Stimulated activated naive B cell treated with anti-CD40 and anti-IgM and Interleukin-4, amounts not matched to agents 10 μg/mL and 1 μg/mL and 100 μg/mL, for 72 hours (primary cell): ENCODE measurements at regions not wholly inside any gene's neighbourhood (a gene's known extent, or its start where the extent isn't known, plus 50 kb on each side); places are given as distances from the start of the nearest gene placed in this dataset.

Experiments used
- ATAC-seq, 2 donors: fragments of 150-1000 bp; cut with Tn5 transposase; replicated peaks; 2 replicates each; pipeline ENCODE4 v1.10.0; 2021; ENCODE audit warnings: moderate library complexity in 1 of 2
- DNase-seq: peaks from one replicate; pipeline ENCODE4 v3.0.0; 2021
- H3K27ac Mint-ChIP-seq: one replicate; pipeline ENCODE4 v1.8.0; 2022; ENCODE audit warnings: mild to moderate bottlenecking, mixed read lengths
- H3K27me3 Mint-ChIP-seq, 2 donors: one replicate each; pipeline ENCODE4 v1.8.0; 2022; ENCODE audit warnings: mixed read lengths in 2 of 2
- H3K36me3 Mint-ChIP-seq, 2 donors: one replicate each; pipeline ENCODE4 v1.8.0; 2022; ENCODE audit warnings: mixed read lengths in 2 of 2, mild to moderate bottlenecking in 1 of 2
- H3K4me1 Mint-ChIP-seq, 2 donors: one replicate each; pipeline ENCODE4 v1.8.0; 2022; ENCODE audit warnings: mixed read lengths in 2 of 2, mild to moderate bottlenecking in 1 of 2
- H3K4me3 Mint-ChIP-seq, 2 donors: one replicate each; pipeline ENCODE4 v1.8.0; 2022; ENCODE audit warnings: mild to moderate bottlenecking in 2 of 2, mixed read lengths in 2 of 2, moderate library complexity in 1 of 2
- H3K9me3 Mint-ChIP-seq, 2 donors: one replicate each; pipeline ENCODE4 v1.8.0; 2022; ENCODE audit warnings: mixed read lengths in 2 of 2, mild to moderate bottlenecking in 1 of 2

DNA sequence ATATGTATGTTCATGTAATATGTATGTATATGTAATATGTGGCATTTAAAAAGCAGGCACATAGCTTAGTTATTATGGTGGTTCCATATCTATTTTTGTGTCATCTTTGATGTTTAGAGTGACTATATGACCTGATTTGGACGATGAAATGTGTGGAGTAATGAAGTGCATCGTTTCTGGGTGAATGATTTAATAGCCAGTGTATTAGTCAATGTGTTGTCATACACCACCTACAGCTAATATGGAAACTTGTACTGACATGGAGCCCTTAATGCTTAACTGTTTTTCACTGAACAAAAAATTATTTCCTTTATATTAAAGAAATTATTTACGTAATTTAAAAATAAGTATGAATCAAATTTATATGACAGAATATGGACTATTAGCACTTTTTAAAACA lies 292.3 kb upstream of the FSTL5 start:
- Mint-ChIP-seq H3K27me3 (no peaks in the 10 kb centered on the region), H3K4me1 (no peaks in the 10 kb centered on the region), H3K9me3 (peaks cover 2 to 3% of the 10 kb centered on the region in 2 donors), H3K4me3 (no peak overlapping the region), H3K36me3 (no peaks in the 10 kb centered on the region), H3K27ac (no peak overlapping the region)
- DNase-seq: no peak
- no peak for ATAC-seq

DNA sequence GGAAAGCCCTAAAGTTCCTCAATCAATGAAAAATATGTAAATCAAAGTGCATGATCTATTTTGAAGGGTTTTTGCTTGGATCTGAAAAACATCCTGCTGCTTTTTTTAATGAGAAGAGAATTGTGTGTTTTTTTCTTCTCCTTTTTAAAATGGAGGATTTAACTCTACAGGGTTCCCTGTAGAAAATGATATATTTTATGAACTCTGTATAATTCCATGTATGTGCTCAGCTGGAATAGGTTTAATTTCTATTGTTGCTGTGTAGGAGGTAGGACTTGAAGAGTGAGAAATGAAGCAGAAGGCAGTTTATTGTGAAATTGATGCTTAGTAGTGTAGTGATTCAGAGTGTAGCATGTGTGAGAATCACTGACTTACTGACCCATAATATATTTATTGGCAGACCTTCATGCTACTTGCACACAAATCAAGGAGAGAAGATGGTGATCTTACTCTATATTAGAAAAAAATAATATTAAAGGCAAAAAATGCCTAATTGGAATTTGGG lies 286.8 kb upstream of the FSTL5 start:
- Mint-ChIP-seq H3K9me3 (no peaks in the 10 kb centered on the region), H3K36me3 (no peaks in the 10 kb centered on the region), H3K4me1 (no peaks in the 10 kb centered on the region), H3K27ac (no peak overlapping the region), H3K4me3 (no peak overlapping the region), H3K27me3 (no peaks in the 10 kb centered on the region)
- DNase-seq: no peak
- no peak for ATAC-seq

DNA sequence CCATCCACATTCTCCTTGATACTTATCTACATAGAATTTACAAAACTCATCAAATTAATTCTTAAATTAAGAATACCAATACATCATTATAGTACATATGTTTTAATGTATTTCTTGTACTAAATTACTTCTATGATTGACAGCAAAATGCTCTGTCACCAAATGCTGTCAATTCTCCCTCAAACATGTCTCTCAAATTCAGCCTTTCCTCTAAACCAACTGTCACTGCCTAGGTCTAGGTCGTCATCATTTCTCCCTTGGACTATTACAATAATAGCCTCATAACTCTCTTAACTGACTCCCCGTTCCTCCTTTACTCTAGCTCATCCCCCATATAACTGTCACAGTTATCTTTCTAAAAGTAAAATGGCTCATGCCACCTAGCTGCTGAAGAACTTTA lies 279.7 kb upstream of the FSTL5 start:
- DNase-seq (no peak), ATAC-seq (no peak)
- H3K36me3 Mint-ChIP-seq: no peaks in the 10 kb centered on the region
- H3K9me3 Mint-ChIP-seq: no peaks in the 10 kb centered on the region
- no peaks in the 10 kb centered on the region for H3K27me3 Mint-ChIP-seq
- H3K27ac Mint-ChIP-seq: no peak overlapping the region
- no peak overlapping the region for H3K4me3 Mint-ChIP-seq
- no peaks in the 10 kb centered on the region for H3K4me1 Mint-ChIP-seq

DNA sequence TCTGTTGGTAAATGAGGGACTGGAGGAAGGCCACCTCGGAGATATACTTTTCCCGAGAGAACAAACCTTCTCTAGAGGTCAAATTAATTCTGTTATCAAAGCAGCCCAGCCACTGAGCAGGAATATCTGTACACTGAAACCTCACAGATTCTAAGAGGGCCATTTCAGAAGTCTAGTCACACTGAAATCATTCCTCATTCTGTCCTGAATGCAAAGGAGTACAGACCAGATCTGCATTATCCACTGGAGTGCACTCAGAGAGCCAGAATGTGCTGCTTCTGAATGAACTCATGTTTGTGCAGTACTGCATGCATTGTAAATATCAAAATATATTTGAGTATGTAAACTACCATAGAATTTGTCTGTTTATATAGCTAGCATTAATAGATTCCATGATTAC lies 278.3 kb upstream of the FSTL5 start:
- H3K36me3 Mint-ChIP-seq: no peaks in the 10 kb centered on the region
- ATAC-seq: no peak
- H3K4me1 Mint-ChIP-seq: no peaks in the 10 kb centered on the region
- no peak for DNase-seq
- H3K9me3 Mint-ChIP-seq: peaks cover 0 to 1% of the 10 kb centered on the region in 2 donors
- H3K4me3 Mint-ChIP-seq: no peak overlapping the region
- no peak overlapping the region for H3K27ac Mint-ChIP-seq
- no peaks in the 10 kb centered on the region for H3K27me3 Mint-ChIP-seq

DNA sequence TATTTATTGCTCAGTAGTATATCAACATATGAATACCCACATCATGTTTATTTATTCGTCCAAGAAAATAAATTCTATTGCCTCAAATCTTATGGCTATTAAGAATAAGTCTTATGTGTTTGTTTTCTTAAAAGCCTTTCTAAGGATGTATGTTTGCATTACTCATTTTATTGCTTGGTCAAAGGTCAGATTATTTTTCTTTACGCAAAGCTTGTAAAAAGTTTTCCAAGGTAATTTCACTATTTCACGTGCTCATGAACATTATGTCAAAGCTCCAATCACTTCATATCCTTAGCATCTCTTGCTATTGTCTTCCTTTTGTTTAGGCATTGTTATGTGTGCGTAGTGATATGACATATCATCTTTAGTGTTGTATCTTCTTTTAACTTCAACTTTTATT lies 258.5 kb upstream of the FSTL5 start:
- no peak for DNase-seq
- no peaks in the 10 kb centered on the region for H3K4me1 Mint-ChIP-seq
- H3K27ac Mint-ChIP-seq: no peak overlapping the region
- no peaks in the 10 kb centered on the region for H3K27me3 Mint-ChIP-seq
- no peak overlapping the region for H3K4me3 Mint-ChIP-seq
- no peak for ATAC-seq
- no peaks in the 10 kb centered on the region for H3K9me3 Mint-ChIP-seq
- no peaks in the 10 kb centered on the region for H3K36me3 Mint-ChIP-seq

DNA sequence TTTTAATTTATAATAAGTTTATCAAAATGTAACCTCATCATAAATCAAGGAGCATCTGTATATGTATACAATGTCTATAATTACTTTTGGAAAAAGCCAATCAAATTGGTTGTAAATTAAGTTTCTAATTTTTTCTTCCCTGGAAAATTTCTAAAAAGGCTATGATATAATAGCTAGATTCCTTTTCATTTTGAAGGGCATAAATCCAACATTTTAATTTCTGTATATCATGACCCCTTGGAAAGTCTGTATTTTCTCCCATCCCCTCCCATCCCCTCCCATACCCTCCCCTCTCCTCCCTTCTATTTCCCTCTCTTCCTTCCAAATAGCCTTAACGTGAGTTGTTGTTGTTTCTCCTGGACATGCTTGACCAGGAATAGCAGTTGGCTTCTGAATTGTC lies 247.1 kb upstream of the FSTL5 start:
- DNase-seq: no peak
- Mint-ChIP-seq H3K4me3 (no peak overlapping the region), H3K36me3 (no peaks in the 10 kb centered on the region), H3K27me3 (no peaks in the 10 kb centered on the region), H3K4me1 (no peaks in the 10 kb centered on the region), H3K9me3 (peaks cover 0 to 2% of the 10 kb centered on the region in 2 donors), H3K27ac (no peak overlapping the region)
- ATAC-seq: no peak

DNA sequence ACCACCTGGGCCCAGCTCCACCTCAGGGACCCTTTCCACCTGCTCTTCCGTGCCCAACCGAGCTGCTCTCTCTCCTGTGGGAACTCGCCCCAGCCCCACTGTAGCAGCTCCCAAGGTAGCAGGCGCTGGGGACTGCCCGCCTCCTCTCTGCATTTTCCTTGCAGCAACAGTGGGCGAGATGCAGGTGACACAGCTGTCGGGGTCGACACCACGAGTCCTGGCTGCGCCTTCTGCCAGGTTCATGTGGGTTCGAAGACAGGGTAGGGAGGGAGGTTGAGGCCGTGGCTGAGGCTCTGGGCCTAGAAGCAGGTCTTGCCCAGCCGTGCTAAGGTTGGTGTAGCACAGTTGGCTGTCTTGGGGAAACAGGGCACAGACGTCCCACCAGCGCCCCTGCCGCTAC lies 245.2 kb upstream of the FSTL5 start:
- Mint-ChIP-seq H3K4me1 (no peaks in the 10 kb centered on the region), H3K9me3 (peaks cover 0 to 2% of the 10 kb centered on the region in 2 donors), H3K27me3 (no peaks in the 10 kb centered on the region), H3K36me3 (no peaks in the 10 kb centered on the region), H3K4me3 (no peak overlapping the region), H3K27ac (no peak overlapping the region)
- ATAC-seq (no peak), DNase-seq (no peak)

DNA sequence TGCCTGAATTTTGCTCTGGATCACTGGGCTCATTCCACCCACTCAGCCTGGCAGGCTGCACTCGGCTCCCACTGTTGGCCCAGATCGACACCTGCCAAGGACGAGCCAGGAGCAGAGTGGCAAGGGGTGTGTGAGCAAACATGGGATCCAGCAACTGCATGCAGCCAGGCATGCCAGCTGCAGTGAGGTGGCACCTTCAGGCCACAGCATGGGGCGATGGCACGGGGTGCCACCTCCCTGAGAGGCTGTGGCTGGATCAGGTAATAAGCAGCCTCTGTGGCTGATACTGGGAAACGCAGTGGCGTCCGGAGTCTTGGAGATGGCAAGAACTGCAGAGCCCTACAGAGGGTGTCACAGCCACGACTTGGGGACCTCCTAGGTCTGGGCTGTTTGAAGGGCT lies 244.5 kb upstream of the FSTL5 start:
- Mint-ChIP-seq H3K27ac (no peak overlapping the region), H3K4me3 (no peak overlapping the region), H3K9me3 (peaks cover 0 to 4% of the 10 kb centered on the region in 2 donors), H3K27me3 (no peaks in the 10 kb centered on the region), H3K4me1 (no peaks in the 10 kb centered on the region), H3K36me3 (no peaks in the 10 kb centered on the region)
- ATAC-seq (no peak), DNase-seq (no peak)

DNA sequence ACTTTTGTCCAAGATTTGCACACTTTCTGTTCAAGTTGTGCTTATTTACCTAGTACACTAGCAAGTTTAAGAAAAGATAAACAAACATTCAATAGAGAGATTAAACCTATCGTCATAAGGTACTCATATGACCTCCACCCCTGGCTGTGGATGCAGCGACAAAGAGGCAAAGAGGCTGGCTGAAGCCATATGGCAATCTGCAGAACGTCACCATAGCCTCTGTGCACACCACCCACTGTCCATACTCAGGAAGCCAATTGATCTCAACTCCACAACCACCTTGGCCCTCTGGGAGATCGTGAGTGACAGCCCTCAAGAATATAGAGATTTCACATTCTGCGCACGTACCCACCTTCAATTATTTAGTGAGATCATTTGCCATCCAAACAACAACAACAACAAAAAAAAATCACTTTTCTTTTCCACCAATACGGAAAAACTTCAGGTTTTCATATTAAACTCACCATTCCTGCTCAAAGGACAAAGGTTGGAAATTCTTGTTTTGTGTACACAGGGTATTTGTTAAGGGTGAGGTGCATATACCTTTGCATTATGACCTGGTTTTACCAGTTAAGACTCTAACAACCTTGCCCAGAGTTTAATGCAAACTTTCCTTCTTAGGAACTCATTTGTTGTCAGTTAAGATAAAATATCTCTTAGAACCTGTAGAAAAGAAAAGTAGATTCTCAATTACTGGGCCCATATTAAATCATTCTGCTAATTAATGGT lies 243.0 kb upstream of the FSTL5 start:
- DNase-seq (no peak), ATAC-seq (no peak)
- Mint-ChIP-seq H3K27ac (no peak overlapping the region), H3K4me3 (no peak overlapping the region), H3K27me3 (no peaks in the 10 kb centered on the region), H3K36me3 (no peaks in the 10 kb centered on the region), H3K9me3 (peaks cover 0 to 4% of the 10 kb centered on the region in 2 donors), H3K4me1 (no peaks in the 10 kb centered on the region)

DNA sequence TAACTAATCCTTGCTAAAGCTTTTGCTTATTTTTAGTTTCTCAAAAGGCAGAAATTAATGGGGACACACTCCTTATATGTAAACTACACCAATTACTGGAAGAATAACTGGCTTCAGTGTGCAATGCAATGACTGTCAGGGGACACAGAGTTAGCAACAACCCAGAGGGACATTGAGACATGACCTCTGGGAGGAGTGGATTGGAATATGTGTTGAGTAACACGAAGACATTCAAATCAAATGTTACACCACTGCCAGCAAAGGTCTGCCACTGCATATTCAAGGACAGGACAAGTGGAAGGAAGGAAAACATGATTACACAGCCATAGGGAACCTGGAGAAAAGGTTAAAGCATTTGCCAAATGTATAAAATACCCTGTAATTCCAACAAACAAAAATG lies 240.1 kb upstream of the FSTL5 start:
- H3K27ac Mint-ChIP-seq: no peak overlapping the region
- no peaks in the 10 kb centered on the region for H3K4me1 Mint-ChIP-seq
- no peaks in the 10 kb centered on the region for H3K36me3 Mint-ChIP-seq
- no peak overlapping the region for H3K4me3 Mint-ChIP-seq
- no peak for ATAC-seq
- no peak for DNase-seq
- H3K9me3 Mint-ChIP-seq: peaks cover 0 to 2% of the 10 kb centered on the region in 2 donors
- H3K27me3 Mint-ChIP-seq: no peaks in the 10 kb centered on the region

DNA sequence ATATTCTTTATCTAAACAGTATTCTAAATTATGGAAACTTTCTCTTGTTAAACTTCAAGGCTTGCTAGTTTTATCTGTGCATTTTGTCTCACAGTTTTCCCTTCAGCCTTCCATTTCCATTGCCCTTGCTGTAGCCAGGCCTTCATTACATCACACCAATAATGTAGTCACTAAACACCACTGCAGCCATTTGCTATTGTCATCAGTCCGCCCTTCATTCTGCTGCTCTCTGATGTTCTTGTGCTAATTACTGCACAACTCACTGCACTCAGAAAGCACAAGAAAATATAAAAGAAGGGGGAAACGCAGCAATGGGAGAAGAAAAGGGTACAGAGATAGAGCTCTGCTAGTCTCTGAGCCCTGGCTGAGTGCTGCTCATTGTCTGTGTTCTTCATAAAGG lies 239.6 kb upstream of the FSTL5 start:
- Mint-ChIP-seq H3K9me3 (peaks cover 0 to 2% of the 10 kb centered on the region in 2 donors), H3K36me3 (no peaks in the 10 kb centered on the region), H3K27me3 (no peaks in the 10 kb centered on the region), H3K4me3 (no peak overlapping the region), H3K4me1 (no peaks in the 10 kb centered on the region), H3K27ac (no peak overlapping the region)
- DNase-seq (no peak), ATAC-seq (no peak)

DNA sequence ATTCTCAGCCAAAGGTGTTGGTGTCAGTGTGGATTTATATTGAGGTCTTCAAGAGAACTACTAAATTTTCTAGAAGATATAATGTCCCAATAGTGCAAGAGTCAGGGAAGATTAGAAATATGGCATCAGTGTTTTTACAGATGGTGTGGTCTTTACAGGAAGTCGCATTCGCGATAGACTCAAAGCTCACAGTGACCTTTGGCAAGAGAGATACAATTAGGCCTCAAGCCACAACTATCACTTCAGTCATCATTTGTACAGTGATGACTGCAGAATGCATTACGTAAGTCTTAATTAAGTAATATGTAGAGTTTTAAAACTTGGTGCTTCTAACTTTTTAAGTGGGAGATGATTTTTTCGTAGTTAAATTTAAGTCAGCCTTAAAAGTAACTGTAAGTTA lies 237.2 kb upstream of the FSTL5 start:
- H3K9me3 Mint-ChIP-seq: peaks cover 0 to 2% of the 10 kb centered on the region in 2 donors
- no peak for ATAC-seq
- no peaks in the 10 kb centered on the region for H3K4me1 Mint-ChIP-seq
- no peak overlapping the region for H3K27ac Mint-ChIP-seq
- no peak for DNase-seq
- H3K36me3 Mint-ChIP-seq: no peaks in the 10 kb centered on the region
- no peak overlapping the region for H3K4me3 Mint-ChIP-seq
- no peaks in the 10 kb centered on the region for H3K27me3 Mint-ChIP-seq

DNA sequence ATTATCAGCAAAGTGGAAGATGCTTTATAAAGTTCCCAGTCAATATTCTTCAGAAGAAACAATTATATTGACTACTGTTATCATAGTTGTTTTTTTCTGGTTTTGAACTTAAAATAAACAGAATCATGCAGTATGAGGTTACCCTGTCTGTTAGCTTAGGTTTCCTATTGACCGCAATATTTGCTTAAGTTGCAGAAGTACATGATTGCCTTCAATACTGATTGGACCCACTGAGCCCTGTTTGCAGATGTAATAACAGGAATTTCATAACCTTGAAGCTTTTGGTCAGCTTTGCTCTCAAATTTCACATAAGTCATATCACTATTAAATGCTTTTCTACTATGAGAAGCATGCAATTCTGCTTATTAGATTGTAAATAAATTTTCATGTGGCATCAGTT lies 229.1 kb upstream of the FSTL5 start:
- peaks cover 0 to 3% of the 10 kb centered on the region in 2 donors for H3K9me3 Mint-ChIP-seq

DNA sequence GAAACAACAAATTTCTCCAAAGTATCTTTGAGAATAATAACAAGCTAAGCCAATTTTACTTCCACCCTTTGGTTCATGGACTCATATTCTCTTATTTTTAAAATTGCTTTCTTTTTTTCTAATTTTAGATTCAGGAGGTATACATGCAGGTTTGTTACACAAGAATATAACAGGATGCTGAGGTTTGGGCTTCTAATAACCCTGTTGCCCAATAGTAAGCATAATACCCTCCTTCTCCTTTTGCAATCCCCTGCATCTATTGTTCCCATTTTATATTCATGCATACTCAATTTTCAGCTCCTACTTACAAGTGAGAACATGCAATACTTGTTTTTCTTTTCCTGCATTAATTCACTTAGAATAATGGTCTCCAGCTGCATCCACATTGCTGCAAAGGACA lies 202.3 kb upstream of the FSTL5 start:
- Mint-ChIP-seq H3K36me3 (no peaks in the 10 kb centered on the region), H3K27ac (no peak overlapping the region), H3K4me1 (no peaks in the 10 kb centered on the region), H3K9me3 (peaks cover 0 to 2% of the 10 kb centered on the region in 2 donors), H3K4me3 (no peak overlapping the region), H3K27me3 (no peaks in the 10 kb centered on the region)
- ATAC-seq (no peak), DNase-seq (no peak)

More for the DNA sequence above, 229.1 kb upstream of the FSTL5 start:
- Mint-ChIP-seq H3K27me3 (no peaks in the 10 kb centered on the region), H3K36me3 (no peaks in the 10 kb centered on the region), H3K27ac (no peak overlapping the region), H3K4me3 (no peak overlapping the region), H3K4me1 (no peaks in the 10 kb centered on the region)
- no peak for DNase-seq
- ATAC-seq: no peak

DNA sequence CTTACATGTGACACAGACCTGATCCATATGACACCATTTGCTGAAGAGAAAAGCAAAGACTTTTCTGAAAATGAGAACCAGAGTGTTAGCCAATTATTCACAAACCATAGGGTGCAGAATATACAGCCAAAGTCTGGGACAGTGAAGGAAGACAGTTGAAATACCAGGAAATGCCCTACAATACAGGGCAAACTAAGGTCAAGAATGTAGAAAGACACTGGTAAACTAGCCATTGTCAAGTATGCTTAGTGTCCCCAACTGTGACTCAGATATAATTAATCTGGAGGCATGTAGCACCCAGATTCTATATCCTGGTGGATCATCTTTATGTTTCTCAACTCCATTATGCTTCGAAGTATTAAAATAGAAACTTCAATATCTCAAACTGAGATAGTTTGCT lies 200.9 kb upstream of the FSTL5 start:
- DNase-seq: no peak
- no peak overlapping the region for H3K27ac Mint-ChIP-seq
- no peaks in the 10 kb centered on the region for H3K36me3 Mint-ChIP-seq
- H3K9me3 Mint-ChIP-seq: peaks cover 0 to 2% of the 10 kb centered on the region in 2 donors
- no peak for ATAC-seq
- H3K27me3 Mint-ChIP-seq: no peaks in the 10 kb centered on the region
- no peak overlapping the region for H3K4me3 Mint-ChIP-seq
- H3K4me1 Mint-ChIP-seq: no peaks in the 10 kb centered on the region
